HEK293T (cell line): ENCODE measurements at regions not wholly inside any gene's neighbourhood (a gene's known extent, or its start where the extent isn't known, plus 50 kb on each side); places are given as distances from the start of the nearest gene placed in this dataset.

Experiments used
- CTCF ChIA-PET: fragments of 350-600 bp; formaldehyde crosslinking; extraction: SDS; loops from one replicate; lab custom pipeline; 2021; ENCODE audit warnings: antibody characterized with exemption, inconsistent platforms; lab: Yijun Ruan, JAX
- POLR2A ChIA-PET: fragments of 350-600 bp; formaldehyde crosslinking; extraction: SDS; loops from one replicate; lab custom pipeline; 2020; ENCODE audit warnings: antibody characterized with exemption, inconsistent platforms; lab: Yijun Ruan, JAX
- DNase-seq: peaks from one replicate; pipeline ENCODE4 v3.0.0; 2012; ENCODE audit warnings: mixed read lengths; ENCODE audit errors: extremely low spot score
- ARNT ChIP-seq: fragments of 450-650 bp; IDR thresholded peaks from 2 replicates; pipeline ENCODE4 v1.6.1; 2017; ENCODE audit warnings: mild to moderate bottlenecking
- BHLHE40 ChIP-seq: fragments of 450-650 bp; IDR thresholded peaks from 2 replicates; pipeline ENCODE4 v1.6.1; 2016; ENCODE audit warnings: mild to moderate bottlenecking, moderate library complexity, borderline replicate concordance
- CTBP1 ChIP-seq: fragments of 450-650 bp; IDR thresholded peaks from 2 replicates; pipeline ENCODE4 v1.6.1; 2016; ENCODE audit warnings: borderline replicate concordance
- ELF4 ChIP-seq: fragments of 450-650 bp; IDR thresholded peaks from 2 replicates; pipeline ENCODE4 v1.6.1; 2017; ENCODE audit warnings: antibody characterized with exemption
- FOXA1 ChIP-seq: fragments of 450-650 bp; IDR thresholded peaks from 2 replicates; pipeline ENCODE4 v1.6.1; 2016; ENCODE audit warnings: mild to moderate bottlenecking
- FOXK2 ChIP-seq: fragments of 450-650 bp; IDR thresholded peaks from 2 replicates; pipeline ENCODE4 v1.6.1; 2016; ENCODE audit warnings: mild to moderate bottlenecking
- FOXM1 ChIP-seq: fragments of 450-650 bp; IDR thresholded peaks from 2 replicates; pipeline ENCODE4 v1.6.1; 2017; ENCODE audit warnings: mild to moderate bottlenecking, borderline replicate concordance
- HDGF ChIP-seq: fragments of 450-650 bp; IDR thresholded peaks from 2 replicates; pipeline ENCODE4 v1.6.1; 2017; ENCODE audit warnings: antibody characterized with exemption, borderline replicate concordance
- L3MBTL2 ChIP-seq: fragments of 450-650 bp; conservative IDR thresholded peaks from 2 replicates; pipeline ENCODE4 v1.6.1; 2016; ENCODE audit warnings: mild to moderate bottlenecking
- LEF1 ChIP-seq: fragments of 450-650 bp; IDR thresholded peaks from 2 replicates; pipeline ENCODE4 v1.6.1; 2017; ENCODE audit warnings: mild to moderate bottlenecking, borderline replicate concordance
- NFRKB ChIP-seq: fragments of 450-650 bp; IDR thresholded peaks from 2 replicates; pipeline ENCODE4 v1.6.1; 2016; ENCODE audit warnings: mild to moderate bottlenecking, moderate library complexity
- PKNOX1 ChIP-seq: fragments of 450-650 bp; IDR thresholded peaks from 2 replicates; pipeline ENCODE4 v1.6.1; 2016
- SP1 ChIP-seq: fragments of 450-650 bp; IDR thresholded peaks from 2 replicates; pipeline ENCODE4 v1.6.1; 2017
- SUZ12 ChIP-seq: fragments of 450-650 bp; IDR thresholded peaks from 2 replicates; pipeline ENCODE4 v1.6.1; 2016; ENCODE audit warnings: mild to moderate bottlenecking
- TARDBP ChIP-seq: fragments of 450-650 bp; IDR thresholded peaks from 2 replicates; pipeline ENCODE4 v1.6.1; 2016
- ZNF384 ChIP-seq: fragments of 450-650 bp; IDR thresholded peaks from 2 replicates; pipeline ENCODE4 v1.6.1; 2016

GRCh38 chr17:59476413-59476812 lies 89.0 kb upstream of the DHX40 start:
- no peak for DNase-seq
- ChIA-PET CTCF (no interaction called here), POLR2A (no interaction called here)
- TF ChIP-seq FOXA1 = no peak
- no peak for TF ChIP-seq FOXM1
- no peak for TF ChIP-seq LEF1
- TF ChIP-seq L3MBTL2 = no peak
- no peak for TF ChIP-seq NFRKB
- TF ChIP-seq ARNT = no peak
- no peak for TF ChIP-seq BHLHE40
- TF ChIP-seq ELF4 = no peak
- no peak for TF ChIP-seq ZNF384
- TF ChIP-seq SP1 = no peak
- TF ChIP-seq TARDBP = no peak
- TF ChIP-seq PKNOX1 = no peak
- TF ChIP-seq SUZ12 = no peak
- no peak for TF ChIP-seq CTBP1
- TF ChIP-seq HDGF = no peak
- TF ChIP-seq FOXK2 = no peak

- ChIA-PET CTCF (interaction anchor here (0.6 kb wide), 1 partner anchor 18 kb away, joined by 4 read pairs; no protein-coding TSS in a partner anchor), POLR2A (no interaction called here)
- TF ChIP-seq ARNT (no peak), HDGF (no peak), BHLHE40 (no peak), FOXK2 (no peak), L3MBTL2 (no peak), SP1 (no peak), ELF4 (no peak), FOXA1 (no peak)
- DNase-seq = no peak
Observed at GRCh38 chr17:59479141-59479540, 86.3 kb upstream of the DHX40 start.

- DNase-seq = no peak
- ChIA-PET CTCF (no interaction called here), POLR2A (no interaction called here)
- no peak for TF ChIP-seq LEF1
- peak; percentile 29; the same call in 1 of the 2 replicates for TF ChIP-seq PKNOX1
Observed at GRCh38 chr17:59483860-59484259, 81.5 kb upstream of the DHX40 start.

GRCh38 chr17:59485015-59485414 lies 80.4 kb upstream of the DHX40 start:
- DNase-seq = no peak
- ChIA-PET CTCF (no interaction called here), POLR2A (no interaction called here)
- TF ChIP-seq ELF4 (no peak), BHLHE40 (no peak), FOXK2 (no peak), FOXA1 (no peak), ZNF384 (no peak), TARDBP (no peak), PKNOX1 (no peak), FOXM1 (no peak), LEF1 (no peak), CTBP1 (no peak), SP1 (no peak), NFRKB (no peak), SUZ12 (no peak), ARNT (no peak), L3MBTL2 (no peak), HDGF (no peak)

GRCh38 chr17:59485946-59486345 lies 79.5 kb upstream of the DHX40 start:
- ChIA-PET POLR2A (no interaction called here), CTCF (no interaction called here)
- no peak for DNase-seq
- TF ChIP-seq ZNF384 (no peak), SP1 (no peak), FOXA1 (no peak), ELF4 (no peak)

- no peak for TF ChIP-seq FOXM1
- TF ChIP-seq TARDBP = no peak
- no peak for TF ChIP-seq FOXA1
- no peak for TF ChIP-seq FOXK2
- no peak for TF ChIP-seq PKNOX1
- TF ChIP-seq ELF4 = no peak
- TF ChIP-seq NFRKB = no peak
- no peak for TF ChIP-seq L3MBTL2
- no peak for TF ChIP-seq SP1
- no peak for TF ChIP-seq ZNF384
- no peak for TF ChIP-seq CTBP1
- no peak for TF ChIP-seq HDGF
- no peak for TF ChIP-seq LEF1
- TF ChIP-seq ARNT = no peak
- TF ChIP-seq SUZ12 = no peak
- TF ChIP-seq BHLHE40 = no peak
- no peak for DNase-seq
- ChIA-PET CTCF (no interaction called here), POLR2A (no interaction called here)
Observed at GRCh38 chr17:59487161-59487873, 78.1 kb upstream of the DHX40 start.
